ENCODE measurements at regions not wholly inside any gene's neighbourhood (a gene's known extent, or its start where the extent isn't known, plus 50 kb on each side); places are given as distances from the start of the nearest gene placed in this dataset.

DNA sequence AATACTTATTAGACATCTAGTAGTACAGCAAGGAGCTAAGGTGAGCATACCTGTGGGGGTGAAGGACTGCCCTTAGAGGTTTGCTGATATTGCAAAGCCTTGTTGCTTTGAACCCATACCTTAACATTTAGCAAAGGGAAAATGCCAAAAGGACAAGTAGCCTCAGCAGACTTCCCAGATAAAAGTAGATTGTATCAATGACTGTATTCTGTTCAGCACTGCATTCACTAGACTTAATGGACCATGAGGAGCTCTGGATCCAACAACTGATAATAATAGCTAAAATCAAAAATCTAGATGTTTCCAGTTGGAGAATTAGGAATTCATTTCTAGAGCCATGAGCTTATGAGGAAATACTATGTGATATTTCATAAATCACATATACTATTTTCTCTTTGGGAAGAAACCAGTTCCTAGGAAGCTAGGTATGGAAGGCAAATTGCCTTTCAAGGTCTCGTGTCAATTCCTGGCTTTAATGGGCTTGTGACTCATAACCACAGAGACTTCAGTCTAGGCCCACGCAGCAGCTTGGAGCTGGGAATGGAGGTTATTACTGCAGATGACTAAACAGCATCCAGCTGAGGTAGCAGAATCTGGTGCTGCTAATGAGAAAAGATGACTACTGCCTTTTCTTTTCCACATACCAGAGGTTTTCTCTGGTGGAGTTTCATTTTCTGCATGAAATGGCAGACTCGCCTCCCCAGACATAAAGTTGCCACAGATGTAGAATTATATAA is 191.2 kb upstream of the NABP1 start:
- TF ChIP-seq, protein P1, sequence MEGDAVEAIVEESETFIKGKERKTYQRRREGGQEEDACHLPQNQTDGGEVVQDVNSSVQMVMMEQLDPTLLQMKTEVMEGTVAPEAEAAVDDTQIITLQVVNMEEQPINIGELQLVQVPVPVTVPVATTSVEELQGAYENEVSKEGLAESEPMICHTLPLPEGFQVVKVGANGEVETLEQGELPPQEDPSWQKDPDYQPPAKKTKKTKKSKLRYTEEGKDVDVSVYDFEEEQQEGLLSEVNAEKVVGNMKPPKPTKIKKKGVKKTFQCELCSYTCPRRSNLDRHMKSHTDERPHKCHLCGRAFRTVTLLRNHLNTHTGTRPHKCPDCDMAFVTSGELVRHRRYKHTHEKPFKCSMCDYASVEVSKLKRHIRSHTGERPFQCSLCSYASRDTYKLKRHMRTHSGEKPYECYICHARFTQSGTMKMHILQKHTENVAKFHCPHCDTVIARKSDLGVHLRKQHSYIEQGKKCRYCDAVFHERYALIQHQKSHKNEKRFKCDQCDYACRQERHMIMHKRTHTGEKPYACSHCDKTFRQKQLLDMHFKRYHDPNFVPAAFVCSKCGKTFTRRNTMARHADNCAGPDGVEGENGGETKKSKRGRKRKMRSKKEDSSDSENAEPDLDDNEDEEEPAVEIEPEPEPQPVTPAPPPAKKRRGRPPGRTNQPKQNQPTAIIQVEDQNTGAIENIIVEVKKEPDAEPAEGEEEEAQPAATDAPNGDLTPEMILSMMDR (IDR thresholded peaks at IDR 0.05) = no peak
- TF ChIP-seq POLR2A (IDR thresholded peaks at IDR 0.05) = no peak
- no peaks in the 10 kb centered on the region for H3K9me3 ChIP-seq
- 54 to 85% methylated on average over 3 of the region's 3 CpGs for WGBS, 2 donors
- intact Hi-C loops (cut with DNase I) = no loop called here
- H3K27ac ChIP-seq = no peak overlapping the region
- H3K4me3 ChIP-seq (replicated peaks in 1 of 3) = no peak overlapping the region
- no peaks in the 10 kb centered on the region for H3K36me3 ChIP-seq
- H3K27me3 ChIP-seq = no peaks in the 10 kb centered on the region
- H3K4me1 ChIP-seq = no peaks in the 10 kb centered on the region
- no peak for DNase-seq

GRCh38 chr2:191488135-191488534 is 189.8 kb upstream of the NABP1 start:
- 80 to 83% methylated on average over 7 of the region's 7 CpGs for WGBS, 2 donors
- no peaks in the 10 kb centered on the region for H3K4me1 ChIP-seq
- no peak overlapping the region for H3K4me3 ChIP-seq (replicated peaks in 1 of 3)
- DNase-seq = no peak
- intact Hi-C loops (cut with DNase I) = no loop called here
- TF ChIP-seq, protein P1 (IDR thresholded peaks at IDR 0.05) = no peak
- TF ChIP-seq POLR2A (IDR thresholded peaks at IDR 0.05) = no peak
- no peaks in the 10 kb centered on the region for H3K9me3 ChIP-seq
- H3K36me3 ChIP-seq = no peaks in the 10 kb centered on the region
- no peaks in the 10 kb centered on the region for H3K27me3 ChIP-seq
- H3K27ac ChIP-seq = no peak overlapping the region

DNA sequence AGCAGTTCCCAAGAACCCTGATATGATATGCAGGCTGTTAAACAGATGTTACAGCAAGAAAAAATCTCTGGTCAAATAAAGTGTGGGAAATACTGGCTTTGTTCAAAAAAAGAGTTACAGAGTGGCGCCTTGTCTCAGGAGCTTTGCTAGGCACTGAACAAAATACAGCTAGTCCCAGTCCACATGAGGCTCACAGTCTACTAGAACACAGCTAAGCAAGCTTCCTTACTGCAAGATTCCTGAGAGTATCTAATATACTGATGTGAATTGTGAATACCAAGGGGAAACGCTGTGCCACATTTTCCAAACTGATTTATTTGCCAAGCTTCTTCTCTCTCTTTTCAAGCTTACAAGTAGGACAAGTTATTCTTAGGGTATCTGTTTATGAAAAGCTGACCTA is 188.8 kb upstream of the NABP1 start:
- no peaks in the 10 kb centered on the region for H3K4me1 ChIP-seq
- no peaks in the 10 kb centered on the region for H3K27me3 ChIP-seq
- 89 to 90% methylated on average over 2 of the region's 2 CpGs for WGBS, 2 donors
- DNase-seq = no peak
- TF ChIP-seq, protein P1 (IDR thresholded peaks at IDR 0.05) = no peak
- TF ChIP-seq POLR2A (IDR thresholded peaks at IDR 0.05) = no peak
- H3K4me3 ChIP-seq (replicated peaks in 1 of 3) = no peak overlapping the region
- intact Hi-C loops (cut with DNase I) = no loop called here
- H3K9me3 ChIP-seq = no peaks in the 10 kb centered on the region
- H3K27ac ChIP-seq = no peak overlapping the region
- H3K36me3 ChIP-seq = no peaks in the 10 kb centered on the region

DNA sequence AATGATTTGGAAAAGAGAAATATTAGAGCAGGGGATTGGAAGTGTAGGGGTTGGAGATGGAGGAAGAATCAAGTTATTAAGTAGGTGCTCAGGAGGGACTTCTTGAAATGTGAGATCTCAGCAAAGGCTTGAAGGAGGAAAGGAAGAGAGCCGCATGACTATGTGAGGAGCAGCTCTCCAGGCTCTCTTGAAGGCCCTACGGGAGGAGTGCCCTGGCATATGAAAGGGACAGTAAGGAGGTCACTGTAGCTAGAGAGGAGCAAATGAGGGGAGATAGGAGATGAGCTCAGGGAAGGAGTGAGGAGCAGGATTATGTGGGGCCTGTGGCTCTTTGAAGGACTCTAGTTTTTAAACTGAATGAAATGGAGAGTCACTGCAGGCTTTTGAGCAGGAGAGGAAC is 181.1 kb upstream of the NABP1 start:
- 83 to 88% methylated on average over 2 of the region's 2 CpGs for WGBS, 2 donors
- no peak for DNase-seq
- TF ChIP-seq POLR2A (IDR thresholded peaks at IDR 0.05) = no peak
- TF ChIP-seq, protein P1 (IDR thresholded peaks at IDR 0.05) = no peak
- Histone ChIP-seq H3K4me3 (replicated peaks in 1 of 3) (no peak overlapping the region), H3K27me3 (no peaks in the 10 kb centered on the region), H3K27ac (no peak overlapping the region), H3K36me3 (no peaks in the 10 kb centered on the region), H3K4me1 (peaks cover 0 to 6% of the 10 kb centered on the region in 2 donors), H3K9me3 (no peaks in the 10 kb centered on the region)
- intact Hi-C loops (cut with DNase I) = no loop called here

- WGBS, 2 donors = 80 to 82% methylated on average over 3 of the region's 3 CpGs
- Histone ChIP-seq H3K9me3 (no peaks in the 10 kb centered on the region), H3K4me3 (replicated peaks in 1 of 3) (no peak overlapping the region), H3K27ac (no peak overlapping the region), H3K27me3 (no peaks in the 10 kb centered on the region), H3K4me1 (peaks cover 0 to 6% of the 10 kb centered on the region in 2 donors), H3K36me3 (no peaks in the 10 kb centered on the region)
- TF ChIP-seq POLR2A (IDR thresholded peaks at IDR 0.05) = no peak
- TF ChIP-seq, protein P1 (IDR thresholded peaks at IDR 0.05) = no peak
- intact Hi-C loops (cut with DNase I) = no loop called here
- no peak for DNase-seq
Measured at GRCh38 chr2:191497822-191498221, 180.1 kb upstream of the NABP1 start.

Data from thyroid gland (tissue), 4 donors.